A673 (cell line): ENCODE measurements at regions not wholly inside any gene's neighbourhood (a gene's known extent, or its start where the extent isn't known, plus 50 kb on each side); places are given as distances from the start of the nearest gene placed in this dataset.

Experiments used
- BruUV-seq: library from RNA; stranded (reverse); fragments of 400-500 nt; replicated peaks from 2 replicates; lab custom pipeline; 2021; lab: Mats Ljungman, UMichigan
- CTCF ChIA-PET: fragments of 300-600 bp; sonication (Branson Sonifier 250); formaldehyde crosslinking; loops from one replicate; lab custom pipeline; 2022; ENCODE audit warnings: antibody characterized with exemption; lab: Charles Lee
- POLR2A ChIA-PET: fragments of 300-600 bp; sonication (Branson Sonifier 250); formaldehyde crosslinking; loops from one replicate; lab custom pipeline; 2022; ENCODE audit warnings: antibody characterized with exemption; ENCODE audit not compliant: low non-redundant PET; lab: Charles Lee
- DNase-seq: peaks from one replicate; pipeline ENCODE4 v3.0.0-alpha.2; 2015; ENCODE audit warnings: low spot score
- H3K27ac ChIP-seq: fragments of 200-600 bp; sonication (generic); 2 replicates; pipeline ENCODE4 v1.5.1; 2016; ENCODE audit warnings: mixed run types, low read depth, mild to moderate bottlenecking, mixed read lengths, antibody characterized with exemption, low read length; ENCODE audit not compliant: poor library complexity, severe bottlenecking
- H3K27me3 ChIP-seq: fragments of 200-600 bp; sonication (generic); replicated peaks from 2 replicates; pipeline ENCODE4 v1.6.1; 2017; ENCODE audit warnings: mixed run types, low read depth, mild to moderate bottlenecking, mixed read lengths, antibody characterized with exemption, low read length; ENCODE audit not compliant: insufficient read depth, poor library complexity
- H3K36me3 ChIP-seq: fragments of 200-600 bp; sonication (generic); 2 replicates; pipeline ENCODE4 v1.6.1; 2016; ENCODE audit warnings: mixed run types, mild to moderate bottlenecking, mixed read lengths, antibody characterized with exemption, low read length; ENCODE audit not compliant: insufficient read depth, poor library complexity, severe bottlenecking
- H3K4me1 ChIP-seq: fragments of 200-600 bp; sonication (generic); 2 replicates; pipeline ENCODE4 v1.6.1; 2017; ENCODE audit warnings: mixed run types, mild to moderate bottlenecking, mixed read lengths, antibody characterized with exemption, low read length; ENCODE audit not compliant: insufficient read depth, poor library complexity, severe bottlenecking
- H3K4me3 ChIP-seq: fragments of 200-600 bp; sonication (generic); 2 replicates; pipeline ENCODE4 v1.5.1; 2016; ENCODE audit warnings: low read depth, mixed run types, mild to moderate bottlenecking, mixed read lengths, low read length; ENCODE audit not compliant: poor library complexity, severe bottlenecking
- H3K9me3 ChIP-seq: fragments of 200-600 bp; sonication (generic); 2 replicates; pipeline ENCODE4 v1.6.1; 2016; ENCODE audit warnings: mixed run types, low read depth, mild to moderate bottlenecking, mixed read lengths, antibody characterized with exemption, low read length; ENCODE audit not compliant: poor library complexity, severe bottlenecking
- CTCF ChIP-seq: fragments of 300-800, 200-600 bp; sonication (generic); conservative IDR thresholded peaks from 2 replicates; pipeline ENCODE4 v1.5.1; 2017; ENCODE audit warnings: low read depth, mild to moderate bottlenecking, antibody characterized with exemption, low read length, moderate library complexity, mixed read lengths
- EZH2 ChIP-seq: fragments of 200-600 bp; sonication (generic); IDR thresholded peaks from 2 replicates; pipeline ENCODE4 v1.6.1; 2017; ENCODE audit warnings: borderline replicate concordance, low read depth, mild to moderate bottlenecking, mixed read lengths, antibody characterized with exemption, low read length; ENCODE audit not compliant: poor library complexity, severe bottlenecking
- intact Hi-C: fragments of 100-400 bp; cut with micrococcal nuclease; formaldehyde crosslinking; loops from one replicate; pipeline ENCODE4 v1.10.0; 2022; ENCODE audit not compliant: unreplicated experiment

DNA sequence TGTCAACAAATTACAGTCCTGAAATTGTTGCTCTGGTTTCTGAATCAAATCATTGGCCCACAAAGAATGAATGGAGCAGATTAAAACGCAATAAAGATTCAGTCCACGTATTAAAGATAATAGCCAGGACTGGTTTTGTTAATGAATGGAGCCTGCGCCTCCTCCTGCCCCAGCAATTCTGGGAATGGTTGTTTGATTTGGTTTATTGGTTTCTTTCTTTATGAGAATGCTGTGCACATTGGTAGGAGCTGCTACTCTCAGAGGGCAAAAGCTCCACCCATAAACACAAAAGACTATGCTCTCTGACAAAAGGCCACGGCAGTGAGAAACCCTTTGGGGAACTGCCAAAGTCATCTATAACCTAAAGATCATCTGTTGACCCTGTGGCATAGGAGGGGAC is 261.1 kb downstream of the ABHD5 start:
- no peak for DNase-seq
- no peak for TF ChIP-seq CTCF
- TF ChIP-seq EZH2: no peak
- Histone ChIP-seq H3K36me3 (no peaks in the 10 kb centered on the region), H3K27me3 (no peaks in the 10 kb centered on the region), H3K4me1 (no peaks in the 10 kb centered on the region), H3K27ac (no peak overlapping the region), H3K9me3 (no peaks in the 10 kb centered on the region), H3K4me3 (no peak overlapping the region)
- intact Hi-C loops: no loop called here
- POLR2A ChIA-PET: no interaction called here
- BruUV-seq: no TSS peak
- CTCF ChIA-PET: no interaction called here

DNA sequence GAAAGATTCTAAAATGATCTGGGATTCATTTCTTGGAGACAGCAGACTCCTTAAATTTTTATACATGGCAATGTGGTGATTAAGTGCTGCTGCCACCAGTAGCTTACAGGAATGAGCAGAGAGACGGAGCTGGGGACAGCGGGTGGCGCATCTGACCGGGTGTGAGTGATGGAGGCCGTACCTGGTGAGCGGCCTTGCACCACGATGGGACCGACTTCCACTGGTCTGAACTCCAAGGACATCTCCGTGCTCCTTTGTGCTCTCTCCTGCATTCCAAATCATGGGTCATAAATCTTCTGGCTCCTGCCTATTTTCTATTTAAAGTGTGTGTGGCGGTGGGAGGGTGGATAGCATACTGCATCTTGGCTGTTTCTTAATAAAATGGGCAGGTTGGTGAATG is 262.6 kb downstream of the ABHD5 start:
- H3K9me3 ChIP-seq: no peaks in the 10 kb centered on the region
- H3K27me3 ChIP-seq: no peaks in the 10 kb centered on the region
- intact Hi-C loops: no loop called here
- TF ChIP-seq EZH2: no peak
- TF ChIP-seq CTCF: no peak
- no peaks in the 10 kb centered on the region for H3K36me3 ChIP-seq
- H3K4me1 ChIP-seq: no peaks in the 10 kb centered on the region
- ChIA-PET CTCF (no interaction called here), POLR2A (interaction anchor here (0.6 kb wide), 1 partner anchor 777 kb away, joined by 3 read pairs; no protein-coding TSS in a partner anchor)
- no peak overlapping the region for H3K4me3 ChIP-seq
- no peak for DNase-seq
- no TSS peak for BruUV-seq
- H3K27ac ChIP-seq: no peak overlapping the region

- BruUV-seq: no TSS peak
- no peak for TF ChIP-seq CTCF
- no peak for TF ChIP-seq EZH2
- no peak for DNase-seq
- POLR2A ChIA-PET: no interaction called here
- intact Hi-C loops: no loop called here
- CTCF ChIA-PET: no interaction called here
- no peaks in the 10 kb centered on the region for H3K27me3 ChIP-seq
- H3K4me3 ChIP-seq: no peak overlapping the region
- H3K9me3 ChIP-seq: no peaks in the 10 kb centered on the region
- H3K27ac ChIP-seq: no peak overlapping the region
- H3K4me1 ChIP-seq: no peaks in the 10 kb centered on the region
- no peaks in the 10 kb centered on the region for H3K36me3 ChIP-seq
Measured at GRCh38 chr3:43953814-43954692, 263.3 kb downstream of the ABHD5 start.
